Stimulated activated CD8-positive, alpha-beta memory T cell treated with anti-CD3 and anti-CD28 coated beads, Interleukin-4, amount 100 ng/mL, for 48 hours (primary cell): ENCODE measurements at regions not wholly inside any gene's neighbourhood (a gene's known extent, or its start where the extent isn't known, plus 50 kb on each side); places are given as distances from the start of the nearest gene placed in this dataset.

ENCODE experiments used
- DNase-seq: peaks from one replicate; pipeline ENCODE4 v3.0.0-alpha.2; 2020

GRCh38 chr15:54707805-54708752, 488.7 kb downstream of the RSL24D1 start:
- DNase-seq, result no peak

- no peak for DNase-seq
Observed at GRCh38 chr15:54687628-54688027, 509.1 kb downstream of the RSL24D1 start.
